ENCODE measurements at regions not wholly inside any gene's neighbourhood (a gene's known extent, or its start where the extent isn't known, plus 50 kb on each side); places are given as distances from the start of the nearest gene placed in this dataset.

DNA sequence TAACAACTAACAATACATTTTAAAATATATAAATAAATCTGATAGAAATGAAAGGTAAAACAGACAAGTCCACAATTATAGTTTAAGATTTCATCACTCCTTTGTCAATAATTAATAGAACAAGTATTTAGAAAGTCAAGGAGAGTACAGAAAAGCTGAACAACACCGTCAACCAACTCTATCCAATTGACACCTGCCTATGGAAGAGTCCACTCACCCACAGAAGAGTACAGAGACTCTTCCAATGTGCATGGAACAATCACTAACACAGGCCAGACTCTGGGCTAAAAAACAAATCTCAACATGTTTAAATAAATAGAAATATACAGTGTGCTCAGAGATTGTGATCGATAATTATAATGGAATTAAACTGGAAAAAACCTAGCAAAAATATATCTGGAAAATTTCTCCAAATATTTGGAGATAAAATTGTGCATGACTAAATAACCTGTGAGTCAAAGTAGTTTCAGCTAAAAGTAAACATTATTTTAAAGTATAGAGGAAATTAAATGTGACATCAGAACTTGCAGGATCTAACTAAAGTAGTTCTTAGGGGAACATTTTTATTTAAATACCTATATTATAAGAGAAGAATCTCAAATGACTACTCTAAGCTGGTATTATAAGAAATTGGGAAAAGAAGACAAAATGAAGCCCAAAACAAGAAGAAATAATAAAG is 109.9 kb upstream of the EGFR start:
- H3K4me3 ChIP-seq (ENCODE audit: low read depth, low read length), result no peak overlapping the region
- POLR2A ChIA-PET, result no interaction called here
- DNase-seq (ENCODE audit: low read depth), result no peak
- H3K27me3 ChIP-seq (ENCODE audit: control insufficient read depth, insufficient read depth, low read length), result no peaks in the 10 kb centered on the region
- TF ChIP-seq, protein P1, sequence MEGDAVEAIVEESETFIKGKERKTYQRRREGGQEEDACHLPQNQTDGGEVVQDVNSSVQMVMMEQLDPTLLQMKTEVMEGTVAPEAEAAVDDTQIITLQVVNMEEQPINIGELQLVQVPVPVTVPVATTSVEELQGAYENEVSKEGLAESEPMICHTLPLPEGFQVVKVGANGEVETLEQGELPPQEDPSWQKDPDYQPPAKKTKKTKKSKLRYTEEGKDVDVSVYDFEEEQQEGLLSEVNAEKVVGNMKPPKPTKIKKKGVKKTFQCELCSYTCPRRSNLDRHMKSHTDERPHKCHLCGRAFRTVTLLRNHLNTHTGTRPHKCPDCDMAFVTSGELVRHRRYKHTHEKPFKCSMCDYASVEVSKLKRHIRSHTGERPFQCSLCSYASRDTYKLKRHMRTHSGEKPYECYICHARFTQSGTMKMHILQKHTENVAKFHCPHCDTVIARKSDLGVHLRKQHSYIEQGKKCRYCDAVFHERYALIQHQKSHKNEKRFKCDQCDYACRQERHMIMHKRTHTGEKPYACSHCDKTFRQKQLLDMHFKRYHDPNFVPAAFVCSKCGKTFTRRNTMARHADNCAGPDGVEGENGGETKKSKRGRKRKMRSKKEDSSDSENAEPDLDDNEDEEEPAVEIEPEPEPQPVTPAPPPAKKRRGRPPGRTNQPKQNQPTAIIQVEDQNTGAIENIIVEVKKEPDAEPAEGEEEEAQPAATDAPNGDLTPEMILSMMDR (IDR thresholded peaks at IDR 0.05; ENCODE audit: insufficient read depth, low read depth, low read length), result no peak
- no peaks in the 10 kb centered on the region for H3K36me3 ChIP-seq (ENCODE audit: control insufficient read depth, insufficient read depth, low read length)
- CTCF ChIA-PET, result no interaction called here

DNA sequence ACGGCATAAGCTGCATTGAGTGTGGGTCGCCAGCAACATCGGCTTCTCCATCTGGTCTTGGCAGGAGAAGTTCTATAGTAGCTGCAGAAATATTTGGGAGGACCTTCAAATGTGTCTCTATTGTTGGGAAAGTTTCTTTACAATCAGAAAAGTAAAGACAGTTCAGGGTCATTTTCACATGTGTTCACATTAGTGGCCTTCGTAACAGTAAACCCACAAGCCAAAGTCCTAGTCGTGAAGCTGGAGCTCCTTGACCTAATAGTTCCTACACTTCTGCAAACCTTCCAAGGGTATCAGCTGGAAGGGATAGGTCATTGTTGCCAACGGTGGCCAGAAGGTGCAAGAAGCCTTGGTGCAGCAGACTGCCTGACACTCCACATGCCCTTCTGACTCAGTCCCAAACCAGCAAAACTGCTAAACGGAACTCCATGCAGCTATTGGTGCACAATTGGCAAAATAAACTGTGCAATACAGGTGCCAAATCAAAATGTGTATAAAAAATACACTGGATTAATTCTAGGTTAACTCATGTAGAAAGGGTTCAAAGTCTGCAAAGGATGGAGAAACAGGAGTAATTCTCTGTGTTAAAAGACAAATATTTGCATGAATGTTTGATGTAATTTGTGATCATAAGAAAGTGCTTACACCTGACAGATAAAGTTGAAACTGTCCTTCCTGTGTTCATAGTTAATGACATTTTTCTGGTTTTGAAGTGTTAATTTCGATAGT is 102.8 kb upstream of the EGFR start:
- TF ChIP-seq, protein P1 (IDR thresholded peaks at IDR 0.05; ENCODE audit: insufficient read depth, low read depth, low read length), result no peak

DNA sequence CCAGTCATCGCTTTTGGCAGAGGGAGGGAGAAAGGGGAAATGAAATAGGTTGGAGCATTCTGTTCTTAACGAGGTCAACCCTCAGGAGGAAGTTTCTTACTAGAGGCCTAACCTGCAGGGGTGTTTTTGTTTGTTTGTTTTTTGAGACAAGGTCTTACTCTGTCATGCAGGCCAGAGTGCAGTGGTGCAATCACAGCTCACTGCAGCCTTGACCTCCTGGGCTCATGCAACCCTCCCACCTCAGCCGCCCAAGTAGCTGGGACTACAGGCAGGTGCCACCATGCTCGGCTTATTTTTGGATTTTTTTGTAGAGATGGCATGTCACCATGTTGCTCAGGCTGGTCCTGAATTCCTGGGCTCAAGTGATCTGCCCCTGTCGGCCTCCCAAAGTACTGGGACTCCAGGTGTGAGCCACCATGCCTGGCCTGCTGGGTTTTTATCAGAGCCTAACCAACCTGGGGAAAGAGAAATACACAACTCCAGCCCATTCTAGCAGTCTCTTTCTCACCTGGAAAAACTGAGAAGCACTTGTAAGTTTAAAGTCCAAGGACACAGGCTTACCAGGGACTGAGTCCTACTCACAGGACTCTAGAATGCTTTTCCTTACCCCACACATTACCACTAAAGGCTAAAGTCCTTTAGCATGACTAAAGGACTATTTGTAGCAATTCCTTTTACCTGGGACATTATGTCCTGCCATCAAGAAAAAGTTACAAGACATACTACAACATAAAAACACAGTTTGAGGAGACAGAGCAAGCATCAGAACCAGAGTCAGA is 101.0 kb upstream of the EGFR start:
- TF ChIP-seq, protein P1 (IDR thresholded peaks at IDR 0.05; ENCODE audit: insufficient read depth, low read depth, low read length), result no peak
- ChIA-PET CTCF (no interaction called here), POLR2A (no interaction called here)
- no peak for DNase-seq (ENCODE audit: low read depth)
- Histone ChIP-seq H3K36me3 (ENCODE audit: control insufficient read depth, insufficient read depth, low read length) (no peaks in the 10 kb centered on the region), H3K4me3 (ENCODE audit: low read depth, low read length) (no peak overlapping the region), H3K27me3 (ENCODE audit: control insufficient read depth, insufficient read depth, low read length) (no peaks in the 10 kb centered on the region)

More for the DNA sequence above, 102.8 kb upstream of the EGFR start:
- Histone ChIP-seq H3K36me3 (ENCODE audit: control insufficient read depth, insufficient read depth, low read length) (no peaks in the 10 kb centered on the region), H3K27me3 (ENCODE audit: control insufficient read depth, insufficient read depth, low read length) (no peaks in the 10 kb centered on the region), H3K4me3 (ENCODE audit: low read depth, low read length) (no peak overlapping the region)
- ChIA-PET POLR2A (no interaction called here), CTCF (interaction anchor here (1.0 to 1.6 kb wide), 2 partner anchors 13 to 339 kb away, joined by 4 read pairs; no protein-coding TSS in a partner anchor)
- DNase-seq (ENCODE audit: low read depth), result no peak

DNA sequence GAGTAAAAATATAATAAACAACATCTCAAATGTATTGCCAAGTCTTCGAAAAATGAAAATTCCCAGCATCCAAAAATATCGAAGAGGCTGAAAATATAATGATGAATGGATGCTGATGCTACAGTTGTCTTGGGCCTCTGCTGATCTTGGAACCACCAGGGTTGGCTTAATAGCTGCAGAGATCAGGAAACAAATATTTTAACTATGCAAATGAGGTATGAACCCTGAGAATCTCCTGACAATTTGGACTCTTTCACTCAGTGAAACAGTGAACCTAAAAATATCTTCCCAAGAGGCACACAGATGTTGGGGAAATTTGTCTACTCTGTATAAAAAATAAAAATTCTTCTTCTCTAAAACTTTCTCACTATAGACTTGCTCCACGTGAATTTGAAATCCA is 97.7 kb upstream of the EGFR start:
- ChIA-PET CTCF (no interaction called here), POLR2A (no interaction called here)
- DNase-seq (ENCODE audit: low read depth), result no peak
- Histone ChIP-seq H3K4me3 (ENCODE audit: low read depth, low read length) (no peak overlapping the region), H3K36me3 (ENCODE audit: control insufficient read depth, insufficient read depth, low read length) (no peaks in the 10 kb centered on the region), H3K27me3 (ENCODE audit: control insufficient read depth, insufficient read depth, low read length) (no peaks in the 10 kb centered on the region)
- TF ChIP-seq, protein P1 (IDR thresholded peaks at IDR 0.05; ENCODE audit: insufficient read depth, low read depth, low read length), result no peak

DNA sequence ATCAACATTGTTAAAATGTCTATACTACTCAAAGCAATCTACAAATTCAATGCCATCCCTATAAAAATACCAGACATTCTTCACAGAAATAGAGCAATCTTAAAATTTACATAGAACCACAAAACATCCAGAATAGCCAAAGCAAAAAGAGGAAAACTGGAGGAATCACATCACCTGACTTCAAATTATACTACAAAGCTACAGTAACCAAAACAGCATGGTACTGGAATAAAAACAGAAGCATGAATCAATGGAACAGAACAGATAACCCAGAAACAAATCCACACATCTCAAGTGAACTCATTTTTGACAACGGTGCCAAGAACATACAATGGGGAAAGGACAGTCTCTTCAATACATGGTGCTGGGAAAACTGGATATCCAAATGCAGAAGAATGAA is 87.3 kb upstream of the EGFR start:
- TF ChIP-seq, protein P1 (IDR thresholded peaks at IDR 0.05; ENCODE audit: insufficient read depth, low read depth, low read length), result no peak
- CTCF ChIA-PET, result no interaction called here

More for the DNA sequence above, 87.3 kb upstream of the EGFR start:
- POLR2A ChIA-PET, result no interaction called here
- no peak overlapping the region for H3K4me3 ChIP-seq (ENCODE audit: low read depth, low read length)
- DNase-seq (ENCODE audit: low read depth), result no peak
- no peaks in the 10 kb centered on the region for H3K36me3 ChIP-seq (ENCODE audit: control insufficient read depth, insufficient read depth, low read length)
- H3K27me3 ChIP-seq (ENCODE audit: control insufficient read depth, insufficient read depth, low read length), result no peaks in the 10 kb centered on the region
